ENCODE measurements at regions not wholly inside any gene's neighbourhood (a gene's known extent, or its start where the extent isn't known, plus 50 kb on each side); places are given as distances from the start of the nearest gene placed in this dataset.
A peak's percentile ranks its signal among the peaks of the same experiment; 100 is the strongest.

DNA sequence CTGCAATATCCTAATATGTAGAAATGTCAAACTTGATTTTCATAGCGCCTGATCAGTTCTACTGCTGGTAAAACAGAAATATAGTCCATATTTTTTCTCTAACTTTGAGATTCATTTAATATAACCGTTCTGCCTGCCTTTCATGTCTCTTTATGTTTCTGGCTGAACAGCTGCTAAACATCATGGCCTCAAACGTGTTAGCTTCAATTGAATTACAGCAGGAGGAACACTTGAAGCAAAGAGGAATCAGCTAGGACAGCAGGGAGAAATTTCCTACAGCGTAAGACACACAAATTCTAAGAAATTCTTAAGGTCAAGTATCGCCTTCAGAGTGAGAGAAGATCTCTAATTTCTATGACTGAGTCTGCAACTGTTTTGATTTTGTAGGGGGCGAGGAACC lies 433.2 kb downstream of the FBXO15 start:
- Histone ChIP-seq H3K27me3 (ENCODE audit: control insufficient read depth, insufficient read depth, low read length) (no peaks in the 10 kb centered on the region), H3K36me3 (replicated peaks; ENCODE audit: control insufficient read depth, insufficient read depth, low read length) (no peaks in the 10 kb centered on the region), H3K4me3 (ENCODE audit: insufficient read depth, low read depth, low read length) (no peak overlapping the region)
- DNase-seq, result no peak

DNA sequence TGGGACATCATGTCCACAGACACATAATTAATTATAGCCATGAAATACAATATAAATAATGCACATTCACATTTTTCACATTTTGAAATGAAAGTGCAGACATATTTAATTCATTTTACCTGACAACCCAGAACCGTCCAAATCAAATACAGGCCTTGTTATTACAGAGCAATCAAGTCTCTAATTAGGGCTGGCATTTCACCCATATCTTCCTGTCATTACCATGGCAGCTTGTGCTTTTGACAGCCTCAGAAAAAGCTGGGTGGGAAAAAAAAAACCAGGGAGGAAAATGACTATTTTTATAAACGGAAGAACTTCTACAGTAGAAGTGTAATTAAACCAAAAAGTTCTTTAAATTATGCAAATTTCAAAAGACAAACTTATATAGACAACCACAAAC lies 436.4 kb downstream of the FBXO15 start:
- H3K36me3 ChIP-seq (replicated peaks; ENCODE audit: control insufficient read depth, insufficient read depth, low read length), result no peaks in the 10 kb centered on the region
- no peaks in the 10 kb centered on the region for H3K27me3 ChIP-seq (ENCODE audit: control insufficient read depth, insufficient read depth, low read length)
- no peak overlapping the region for H3K4me3 ChIP-seq (ENCODE audit: insufficient read depth, low read depth, low read length)
- DNase-seq, result no peak

DNA sequence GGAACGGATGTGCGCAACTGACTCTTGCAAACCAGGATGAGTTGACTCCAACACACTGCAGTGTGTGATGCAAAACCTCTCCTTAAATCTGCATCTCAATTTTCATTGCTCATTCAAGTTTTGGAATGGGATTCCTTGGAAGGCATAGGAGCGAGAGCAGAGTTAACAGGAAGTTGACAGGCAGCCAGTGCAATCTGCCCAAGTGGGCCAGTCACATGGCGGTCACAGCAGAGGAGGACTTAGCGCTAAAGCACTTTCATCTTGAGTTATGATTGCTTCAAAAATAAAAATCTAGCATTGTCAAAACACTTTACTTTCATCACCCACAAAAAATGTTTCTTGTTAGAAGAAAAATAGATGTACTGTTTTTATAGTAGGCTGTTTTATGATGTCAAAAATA lies 439.0 kb downstream of the FBXO15 start:
- H3K36me3 ChIP-seq (replicated peaks; ENCODE audit: control insufficient read depth, insufficient read depth, low read length), result no peaks in the 10 kb centered on the region
- H3K27me3 ChIP-seq (ENCODE audit: control insufficient read depth, insufficient read depth, low read length), result no peaks in the 10 kb centered on the region
- no peak overlapping the region for H3K4me3 ChIP-seq (ENCODE audit: insufficient read depth, low read depth, low read length)
- no peak for DNase-seq

DNA sequence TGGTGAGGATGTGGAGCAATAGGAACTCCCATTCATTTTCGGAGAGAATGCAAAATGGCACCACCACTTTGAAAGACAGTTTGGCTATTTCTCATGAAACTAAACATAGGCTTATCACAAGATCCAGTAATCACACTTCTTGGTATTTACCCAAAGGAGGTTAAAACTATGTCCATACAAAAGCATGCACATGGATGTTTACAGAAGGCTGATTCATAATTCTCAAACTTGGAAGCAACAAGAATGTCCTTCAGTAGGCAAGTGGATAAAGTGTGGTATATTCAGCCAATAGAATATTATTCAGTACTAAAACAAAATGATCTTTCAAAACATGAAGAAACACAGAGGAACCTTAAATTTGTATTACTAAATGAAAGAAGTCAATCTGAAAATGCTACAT lies 440.6 kb downstream of the FBXO15 start:
- Histone ChIP-seq H3K27me3 (ENCODE audit: control insufficient read depth, insufficient read depth, low read length) (no peaks in the 10 kb centered on the region), H3K4me3 (ENCODE audit: insufficient read depth, low read depth, low read length) (no peak overlapping the region), H3K36me3 (replicated peaks; ENCODE audit: control insufficient read depth, insufficient read depth, low read length) (no peaks in the 10 kb centered on the region)
- DNase-seq, result no peak

DNA sequence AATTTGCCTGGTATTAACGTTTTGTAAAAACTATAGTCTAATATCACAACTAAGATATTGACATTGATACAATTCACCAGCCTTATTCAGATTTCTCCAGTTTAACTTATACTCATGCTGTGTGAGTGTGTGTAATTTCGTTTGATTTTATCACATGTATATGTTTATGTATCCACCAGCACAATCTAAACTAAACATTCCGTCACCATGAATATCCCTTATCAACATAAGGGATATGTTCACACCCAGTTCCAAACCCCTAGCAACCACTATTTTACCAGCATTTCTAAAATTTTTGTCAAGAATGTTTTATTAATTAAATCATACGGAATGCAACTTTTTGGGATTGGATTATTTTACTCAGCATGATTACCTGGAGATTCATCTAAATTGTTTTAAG lies 450.3 kb downstream of the FBXO15 start:
- H3K27me3 ChIP-seq (ENCODE audit: control insufficient read depth, insufficient read depth, low read length), result no peaks in the 10 kb centered on the region
- no peak for DNase-seq
- no peaks in the 10 kb centered on the region for H3K36me3 ChIP-seq (replicated peaks; ENCODE audit: control insufficient read depth, insufficient read depth, low read length)
- no peak overlapping the region for H3K4me3 ChIP-seq (ENCODE audit: insufficient read depth, low read depth, low read length)

DNA sequence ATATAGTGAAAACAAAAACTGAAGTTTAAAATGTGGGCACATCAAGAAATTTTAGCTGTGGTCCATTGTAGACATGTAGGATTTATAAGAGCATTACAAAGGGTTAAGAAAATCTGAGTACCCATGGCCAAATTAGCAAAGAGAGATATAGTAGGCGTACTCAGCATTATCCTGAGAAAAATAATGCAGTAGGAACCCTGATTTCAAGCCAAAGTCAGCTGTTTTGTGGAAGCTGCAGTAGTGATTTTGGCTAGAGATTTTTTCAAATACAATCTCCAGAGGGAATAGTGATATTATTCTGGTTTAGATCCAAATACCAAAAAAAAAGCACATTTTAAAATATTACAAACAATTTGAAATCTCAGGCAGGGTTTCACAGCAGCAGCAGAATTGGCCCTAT lies 450.9 kb downstream of the FBXO15 start:
- no peaks in the 10 kb centered on the region for H3K27me3 ChIP-seq (ENCODE audit: control insufficient read depth, insufficient read depth, low read length)
- H3K4me3 ChIP-seq (ENCODE audit: insufficient read depth, low read depth, low read length), result no peak overlapping the region
- DNase-seq, result no peak
- H3K36me3 ChIP-seq (replicated peaks; ENCODE audit: control insufficient read depth, insufficient read depth, low read length), result no peaks in the 10 kb centered on the region

DNA sequence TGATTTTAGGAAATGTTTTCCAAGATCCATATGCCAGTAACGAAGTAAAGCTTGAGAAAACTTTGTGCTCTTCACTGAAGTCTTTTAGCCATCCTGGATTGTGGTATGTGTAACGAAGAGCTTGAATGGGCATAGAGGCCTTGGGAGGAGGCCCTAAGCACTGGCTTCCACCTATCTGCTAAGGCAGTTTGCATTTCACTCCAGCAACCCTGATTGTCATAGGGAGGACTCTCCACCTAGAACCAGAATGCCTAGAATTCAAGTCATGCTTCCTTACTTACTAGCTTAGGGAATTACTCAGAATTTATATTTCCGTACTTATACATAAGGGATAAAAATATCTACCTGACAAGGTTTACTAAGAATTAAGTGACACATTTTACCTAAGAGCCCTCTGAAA lies 451.5 kb downstream of the FBXO15 start:
- Histone ChIP-seq H3K4me3 (ENCODE audit: insufficient read depth, low read depth, low read length) (no peak overlapping the region), H3K36me3 (replicated peaks; ENCODE audit: control insufficient read depth, insufficient read depth, low read length) (no peaks in the 10 kb centered on the region), H3K27me3 (ENCODE audit: control insufficient read depth, insufficient read depth, low read length) (no peaks in the 10 kb centered on the region)
- DNase-seq, result no peak

DNA sequence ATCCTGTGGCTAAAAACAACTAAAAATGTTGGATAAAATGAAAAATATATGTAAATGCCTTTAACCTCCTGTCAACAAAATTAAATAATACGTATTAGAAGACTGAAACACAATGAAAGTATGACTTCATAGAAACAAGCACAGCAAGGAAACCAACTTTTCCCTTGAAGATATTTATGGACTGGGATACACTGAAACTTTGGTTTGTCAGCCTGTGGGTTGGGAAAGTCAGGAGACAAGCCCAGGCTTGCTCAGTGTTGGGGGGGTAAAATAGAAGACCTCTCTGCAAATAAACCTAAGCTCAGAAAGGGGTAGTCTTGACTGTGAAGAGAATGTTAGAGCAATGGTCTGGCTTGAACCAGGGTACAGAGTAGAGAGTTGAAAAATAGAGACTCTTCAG lies 454.5 kb downstream of the FBXO15 start:
- Histone ChIP-seq H3K4me3 (ENCODE audit: insufficient read depth, low read depth, low read length) (no peak overlapping the region), H3K36me3 (replicated peaks; ENCODE audit: control insufficient read depth, insufficient read depth, low read length) (no peaks in the 10 kb centered on the region), H3K27me3 (ENCODE audit: control insufficient read depth, insufficient read depth, low read length) (no peaks in the 10 kb centered on the region)
- DNase-seq, result no peak

DNA sequence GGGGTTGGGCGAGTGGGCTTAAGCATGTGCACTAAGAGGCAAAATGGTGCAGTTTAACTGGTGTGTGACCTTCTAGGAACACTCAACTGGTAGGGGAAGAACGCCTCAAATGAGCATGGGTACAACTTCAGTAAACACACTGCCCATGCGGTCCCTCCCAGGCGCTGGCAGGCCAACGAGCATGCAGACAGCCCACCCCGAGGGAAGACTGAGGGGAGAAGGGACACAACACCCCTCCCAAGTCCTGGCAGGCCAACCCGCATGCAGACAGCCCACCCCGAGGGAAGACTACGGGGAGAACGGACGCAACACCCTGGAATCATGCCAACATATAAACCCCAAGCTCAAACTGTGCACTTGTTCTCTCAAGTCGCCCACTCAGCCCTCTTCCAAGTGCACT lies 456.0 kb downstream of the FBXO15 start:
- H3K36me3 ChIP-seq (replicated peaks; ENCODE audit: control insufficient read depth, insufficient read depth, low read length), result no peaks in the 10 kb centered on the region
- H3K27me3 ChIP-seq (ENCODE audit: control insufficient read depth, insufficient read depth, low read length), result no peaks in the 10 kb centered on the region
- no peak for DNase-seq

DNA sequence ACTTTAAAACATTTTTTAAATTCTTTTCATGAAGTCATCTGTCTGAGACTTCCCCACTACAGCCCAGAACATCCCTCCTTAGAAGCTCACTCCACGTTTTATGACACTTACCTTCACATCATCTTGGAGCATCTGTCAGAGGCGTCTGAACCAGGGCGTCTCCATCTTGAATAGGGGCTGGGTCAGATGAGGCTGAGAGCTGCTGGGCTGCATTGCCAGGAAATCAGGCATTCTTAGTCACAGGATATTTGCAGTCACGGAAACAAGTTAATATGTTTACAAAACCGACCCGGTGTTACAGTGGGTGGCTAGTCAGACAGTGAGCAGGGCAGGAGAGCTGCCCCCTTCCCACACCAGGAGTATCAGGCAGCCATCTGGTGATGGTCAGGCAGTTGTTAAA lies 456.5 kb downstream of the FBXO15 start:
- Histone ChIP-seq H3K27me3 (ENCODE audit: control insufficient read depth, insufficient read depth, low read length) (no peaks in the 10 kb centered on the region), H3K36me3 (replicated peaks; ENCODE audit: control insufficient read depth, insufficient read depth, low read length) (no peaks in the 10 kb centered on the region), H3K4me3 (ENCODE audit: insufficient read depth, low read depth, low read length) (no peak overlapping the region)
- DNase-seq, result no peak

More for the DNA sequence above, 456.0 kb downstream of the FBXO15 start:
- H3K4me3 ChIP-seq (ENCODE audit: insufficient read depth, low read depth, low read length), result no peak overlapping the region

DNA sequence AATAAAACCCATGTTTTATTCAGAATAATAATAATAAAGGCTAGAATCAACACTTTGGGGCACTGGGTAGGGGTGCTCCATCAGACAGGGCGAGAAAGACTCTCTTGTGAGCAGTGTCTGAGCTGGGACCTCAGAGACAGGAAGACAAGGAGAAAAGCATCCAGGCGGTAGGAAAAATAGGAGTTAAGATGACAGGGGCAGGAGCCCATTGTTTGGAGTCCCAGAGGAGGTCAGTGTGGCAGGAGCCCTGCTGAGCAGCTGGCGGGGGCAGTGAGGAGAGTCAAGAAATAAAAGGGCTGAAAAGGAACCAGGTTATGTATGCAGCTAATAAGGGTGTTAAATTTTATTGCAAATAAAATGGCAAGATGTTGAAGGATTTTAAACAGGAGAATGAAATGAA lies 457.4 kb downstream of the FBXO15 start:
- peak; percentile 32 for DNase-seq
- Histone ChIP-seq H3K27me3 (ENCODE audit: control insufficient read depth, insufficient read depth, low read length) (no peaks in the 10 kb centered on the region), H3K4me3 (ENCODE audit: insufficient read depth, low read depth, low read length) (no peak overlapping the region), H3K36me3 (replicated peaks; ENCODE audit: control insufficient read depth, insufficient read depth, low read length) (no peaks in the 10 kb centered on the region)

DNA sequence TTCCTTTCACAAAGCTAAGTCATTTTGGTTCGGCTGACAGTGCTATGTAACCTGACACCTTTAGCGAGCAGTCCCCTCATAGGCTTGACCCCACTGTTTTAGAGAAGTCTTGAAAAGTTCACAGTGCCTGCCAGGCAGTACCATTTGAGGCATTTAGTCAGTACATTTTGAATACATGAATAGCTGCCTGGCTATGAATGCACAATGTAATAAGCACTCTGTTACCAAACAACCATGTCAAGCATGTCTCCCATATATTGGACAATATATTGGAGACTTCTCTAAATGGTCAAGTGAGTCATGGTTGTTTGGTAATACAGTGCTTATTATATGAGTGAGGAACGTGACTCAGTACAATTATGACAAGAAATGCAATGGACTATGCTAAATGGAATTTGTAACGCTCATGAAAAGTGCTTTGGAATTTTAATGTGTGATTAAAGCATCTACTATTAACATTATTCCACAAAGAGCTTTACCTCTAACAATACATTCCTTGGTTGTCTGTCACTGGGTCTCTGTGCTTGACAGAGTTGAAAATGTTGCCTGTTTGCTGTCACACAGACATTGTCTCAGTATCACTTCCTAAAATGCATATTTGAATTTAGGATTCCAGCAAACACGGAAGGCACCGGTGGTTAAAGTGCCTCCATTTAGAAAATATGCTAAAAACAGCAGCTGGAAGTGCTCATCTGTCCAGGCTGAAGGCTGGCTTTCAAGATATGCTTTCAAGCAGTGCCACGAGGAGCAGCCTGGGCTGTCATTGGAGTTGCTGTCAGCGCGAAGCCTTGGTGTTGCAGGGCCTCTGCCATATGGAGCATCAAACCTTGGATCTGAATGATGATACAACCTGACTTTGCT lies 458.6 kb downstream of the FBXO15 start:
- H3K4me3 ChIP-seq (ENCODE audit: insufficient read depth, low read depth, low read length), result no peak overlapping the region
- no peaks in the 10 kb centered on the region for H3K36me3 ChIP-seq (replicated peaks; ENCODE audit: control insufficient read depth, insufficient read depth, low read length)
- DNase-seq, result peak; percentile 26
- no peaks in the 10 kb centered on the region for H3K27me3 ChIP-seq (ENCODE audit: control insufficient read depth, insufficient read depth, low read length)

DNA sequence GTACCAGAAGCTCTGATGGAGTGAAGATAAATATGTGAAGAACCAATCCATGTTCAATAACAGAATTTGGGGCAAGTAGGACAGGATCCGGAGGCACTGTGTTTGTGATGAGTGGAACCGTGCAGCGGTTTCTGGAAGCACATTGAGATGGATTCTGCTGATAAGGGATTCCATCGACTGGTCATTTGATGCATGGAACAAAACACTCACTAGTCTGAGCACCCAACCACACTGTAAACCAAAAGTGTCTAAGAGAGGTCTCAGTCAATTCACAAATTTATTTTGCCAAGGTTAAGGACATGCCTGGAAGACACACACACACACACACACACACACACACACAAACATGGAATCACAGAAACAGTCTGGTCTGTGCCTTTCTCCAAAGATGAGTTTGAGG lies 459.5 kb downstream of the FBXO15 start:
- DNase-seq, result no peak
- H3K27me3 ChIP-seq (ENCODE audit: control insufficient read depth, insufficient read depth, low read length), result no peaks in the 10 kb centered on the region
- H3K4me3 ChIP-seq (ENCODE audit: insufficient read depth, low read depth, low read length), result no peak overlapping the region
- no peaks in the 10 kb centered on the region for H3K36me3 ChIP-seq (replicated peaks; ENCODE audit: control insufficient read depth, insufficient read depth, low read length)

DNA sequence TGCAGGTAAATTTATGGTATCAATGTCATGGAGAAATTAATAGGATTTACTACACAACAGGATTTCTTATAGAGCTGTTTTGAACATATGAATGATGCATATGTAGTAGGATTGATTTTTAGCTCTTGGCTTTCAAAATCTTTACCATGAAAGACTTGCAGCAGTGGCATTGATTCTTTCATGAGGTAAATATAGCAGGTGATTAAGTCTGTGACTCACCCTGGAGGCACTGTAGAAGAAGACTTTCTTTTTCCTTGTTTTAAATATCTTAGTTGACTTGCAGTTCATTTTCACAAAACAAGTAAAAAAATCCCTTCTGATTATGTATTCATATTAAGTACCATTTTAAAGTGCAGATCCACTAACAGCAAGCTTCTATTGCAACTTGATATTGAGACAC lies 463.0 kb downstream of the FBXO15 start:
- no peak for DNase-seq
- no peak overlapping the region for H3K4me3 ChIP-seq (ENCODE audit: insufficient read depth, low read depth, low read length)
- H3K36me3 ChIP-seq (replicated peaks; ENCODE audit: control insufficient read depth, insufficient read depth, low read length), result no peaks in the 10 kb centered on the region
- H3K27me3 ChIP-seq (ENCODE audit: control insufficient read depth, insufficient read depth, low read length), result no peaks in the 10 kb centered on the region

DNA sequence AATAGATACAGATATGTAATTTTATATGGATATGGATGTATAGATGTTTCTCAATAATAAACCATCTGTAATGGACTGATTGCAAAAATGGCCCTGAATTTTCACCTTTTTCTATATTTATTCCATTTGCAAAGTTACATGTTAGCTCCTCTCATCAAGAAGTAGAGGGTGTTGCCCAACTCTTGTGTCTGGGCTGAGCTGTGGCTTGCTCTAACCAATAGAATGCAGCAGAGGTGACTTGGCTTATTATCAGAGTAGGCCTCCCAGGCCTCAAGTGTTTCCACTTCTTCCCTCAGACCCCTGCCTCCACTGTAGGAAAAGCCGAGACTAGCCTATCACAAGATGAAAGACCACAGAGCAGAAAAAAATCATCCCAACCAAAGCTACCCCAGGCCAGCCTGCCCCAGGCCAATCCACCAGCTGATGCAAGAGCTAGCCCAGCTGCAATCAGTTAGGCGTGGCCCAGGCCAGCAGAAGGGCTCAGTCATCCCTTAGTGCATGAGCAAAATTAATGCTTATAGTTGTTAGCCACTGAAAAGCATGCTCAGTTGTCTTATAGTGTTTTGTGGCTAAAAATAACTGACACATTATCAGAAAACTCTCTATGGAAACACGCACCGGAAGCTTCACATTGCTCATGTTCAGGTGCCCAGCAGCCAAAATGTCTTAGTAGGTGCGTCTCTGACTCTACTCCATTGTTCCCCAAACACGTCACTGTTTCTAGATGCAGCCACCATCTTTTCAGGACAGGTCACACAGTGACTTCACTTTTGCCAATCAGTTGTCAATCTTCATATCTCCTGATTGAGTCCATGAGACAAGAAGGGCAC lies 464.0 kb downstream of the FBXO15 start:
- Histone ChIP-seq H3K27me3 (ENCODE audit: control insufficient read depth, insufficient read depth, low read length) (no peaks in the 10 kb centered on the region), H3K4me3 (ENCODE audit: insufficient read depth, low read depth, low read length) (no peak overlapping the region), H3K36me3 (replicated peaks; ENCODE audit: control insufficient read depth, insufficient read depth, low read length) (no peaks in the 10 kb centered on the region)
- DNase-seq, result no peak
